Pancreas (tissue), 10 donors: ENCODE measurements at regions not wholly inside any gene's neighbourhood (a gene's known extent, or its start where the extent isn't known, plus 50 kb on each side); places are given as distances from the start of the nearest gene placed in this dataset.

Experiments used
- ATAC-seq, 4 donors: fragments of 200-7000 bp; cut with Tn5 transposase; one replicate each; pipeline versions ENCODE4 v1.8.0 to v1.9.1; 2020; ENCODE audit warnings: mild to moderate bottlenecking in 4 of 4, moderate library complexity in 4 of 4
- DNase-seq, 6 donors: peaks; one replicate each; pipeline ENCODE4 v3.0.0-alpha.2; 2020
- FAIRE-seq: peaks from 2 replicates; lab custom pipeline; 2012; peaks lifted over from hg19 to GRCh38; lab: Jason Lieb, UNC
- H3K27ac ChIP-seq, 4 donors: fragments of 200-600 bp; sonication (generic); 1 replicate in 3 of 4; 2 replicates in 1 of 4; pipeline versions ENCODE4 v1.5.0 to v1.8.0; 2020
- H3K27me3 ChIP-seq, 4 donors: fragments of 200-600 bp; one replicate each; pipeline ENCODE4 v1.8.0; 2021
- H3K36me3 ChIP-seq, 3 donors: fragments of 200-600 bp; sonication (generic) in 1 of 3; one replicate each; pipeline versions ENCODE4 v1.5.0 to v1.8.0; 2020 to 2021
- H3K4me1 ChIP-seq, 3 donors: fragments of 200-600 bp; one replicate each; pipeline ENCODE4 v1.8.0; 2021
- H3K4me3 ChIP-seq, 4 donors: fragments of 200-600 bp; sonication (generic) in 2 of 4; one replicate each; pipeline versions ENCODE4 v1.5.0 to v1.8.0; 2020 to 2021
- H3K9me3 ChIP-seq, 4 donors: fragments of 200-600 bp; one replicate each; pipeline ENCODE4 v1.8.0; 2021
- CTCF ChIP-seq, 4 donors: fragments of 200-600 bp; sonication (generic) in 3 of 4; IDR thresholded peaks; one replicate each; pipeline versions ENCODE4 v1.5.0 to v1.8.0; 2021; ENCODE audit warnings: antibody characterized with exemption in 4 of 4
- WGBS, 2 donors: extraction: QIAGEN DNeasy Blood & Tissue Kit; methylation state at CpG; one replicate each; pipeline ENCODE4 v1.1.7; 2013; 5-methylcytosine and 5-hydroxymethylcytosine counted together
- intact Hi-C, 3 donors: fragments of 100-400 bp; cut with DNase I; formaldehyde crosslinking; loops; one replicate each; pipeline versions ENCODE4 v1.11.1 to v1.14.2; 2022
- donor health status: healthy with polysubstance abuse.
- donor health status: DM: no; HTN: no; CAD: no; lungs with moderate emphysema.
- donor health status: DM: no; HTN: no; CAD: no.
- donor health status: control.
- donor health status: control.
- donor health status: Bipolar disorder and iron deficiency.
- donor health status: DM: yes; HTN: yes; CAD: no.
- donor health status: DM: no; HTN: no; CAD: no.
- donor health status: DM: no; HTN: no; CAD: no.
- donor health status: DM: yes; HTN: yes; CAD: no.

GRCh38 chrX:14357314-14357713 is 172.0 kb upstream of the GLRA2 start:
- H3K4me3 ChIP-seq: no peak overlapping the region
- no peak overlapping the region for H3K27ac ChIP-seq
- ATAC-seq (no peak), FAIRE-seq (no peak), DNase-seq (no peak)
- no peaks in the 10 kb centered on the region for H3K27me3 ChIP-seq
- TF ChIP-seq CTCF (IDR thresholded peaks at IDR 0.05): no peak
- intact Hi-C loops: no loop called here
- no peaks in the 10 kb centered on the region for H3K36me3 ChIP-seq
- H3K9me3 ChIP-seq: no peaks in the 10 kb centered on the region
- H3K4me1 ChIP-seq: no peaks in the 10 kb centered on the region

GRCh38 chrX:14356401-14356800 is 172.9 kb upstream of the GLRA2 start:
- intact Hi-C loops: no loop called here
- DNase-seq (no peak), ATAC-seq (no peak), FAIRE-seq (no peak)
- H3K27ac ChIP-seq: no peak overlapping the region
- H3K9me3 ChIP-seq: no peaks in the 10 kb centered on the region
- no peaks in the 10 kb centered on the region for H3K4me1 ChIP-seq
- WGBS, 2 donors: 76 to 79% methylated on average over 1 of the region's 1 CpG
- H3K4me3 ChIP-seq: no peak overlapping the region
- TF ChIP-seq CTCF (IDR thresholded peaks at IDR 0.05): no peak
- no peaks in the 10 kb centered on the region for H3K27me3 ChIP-seq
- H3K36me3 ChIP-seq: no peaks in the 10 kb centered on the region

- FAIRE-seq: no peak
- Histone ChIP-seq H3K27me3 (no peaks in the 10 kb centered on the region), H3K4me3 (no peak overlapping the region), H3K36me3 (no peaks in the 10 kb centered on the region), H3K9me3 (no peaks in the 10 kb centered on the region), H3K27ac (no peak overlapping the region), H3K4me1 (no peaks in the 10 kb centered on the region)
- no peak for ATAC-seq
- intact Hi-C loops: no loop called here
- DNase-seq: no peak
- no peak for TF ChIP-seq CTCF (IDR thresholded peaks at IDR 0.05)
Measured at GRCh38 chrX:14355556-14355955, 173.8 kb upstream of the GLRA2 start.

DNA sequence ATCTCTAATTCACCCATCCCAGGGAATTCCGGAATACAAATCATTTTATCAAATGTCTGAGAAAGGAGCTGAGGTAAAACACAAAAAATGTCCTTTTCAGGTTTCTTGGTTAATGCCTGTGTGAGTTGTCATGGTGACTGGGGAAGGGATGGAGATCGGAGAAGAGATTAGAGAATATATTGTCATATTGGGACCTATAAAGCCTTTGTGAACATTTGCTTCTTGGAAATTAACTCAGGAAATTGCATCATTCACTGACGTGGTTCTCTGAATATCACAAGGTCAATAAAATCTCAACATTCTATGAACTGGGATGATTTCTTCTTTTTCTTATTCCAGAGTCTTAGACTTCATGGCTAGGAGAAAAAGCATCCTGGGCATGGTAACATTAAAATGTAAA is 174.8 kb upstream of the GLRA2 start:
- no peak for TF ChIP-seq CTCF (IDR thresholded peaks at IDR 0.05)
- H3K27ac ChIP-seq: no peak overlapping the region
- H3K4me3 ChIP-seq: no peak overlapping the region
- 50 to 56% methylated on average over 3 of the region's 3 CpGs for WGBS, 2 donors
- no peaks in the 10 kb centered on the region for H3K9me3 ChIP-seq
- no peak for FAIRE-seq
- no peaks in the 10 kb centered on the region for H3K36me3 ChIP-seq
- H3K27me3 ChIP-seq: no peaks in the 10 kb centered on the region
- intact Hi-C loops: no loop called here
- no peak for ATAC-seq
- no peaks in the 10 kb centered on the region for H3K4me1 ChIP-seq
- no peak for DNase-seq

DNA sequence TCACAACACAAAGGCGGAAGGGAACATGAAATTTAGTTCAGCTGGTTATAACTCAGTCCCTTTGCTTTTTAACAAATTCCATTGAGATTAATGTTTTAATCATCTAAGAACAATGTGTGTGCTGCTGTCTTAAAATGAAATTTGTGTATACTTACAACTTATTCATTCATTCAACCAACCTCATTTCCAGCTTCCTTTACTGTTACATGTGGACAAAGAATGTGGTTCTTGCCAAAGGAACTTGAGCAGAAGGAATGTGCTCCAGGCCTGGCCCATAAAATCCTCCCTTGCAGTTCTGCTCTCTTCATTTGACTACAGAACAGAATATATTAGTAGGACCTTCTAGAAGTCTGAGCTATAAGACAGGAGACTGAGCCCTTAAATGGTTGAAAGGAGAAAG is 176.8 kb upstream of the GLRA2 start:
- FAIRE-seq (no peak), DNase-seq (no peak), ATAC-seq (no peak)
- WGBS, 2 donors: 79 to 84% methylated on average over 1 of the region's 1 CpG
- H3K27ac ChIP-seq: no peak overlapping the region
- H3K9me3 ChIP-seq: no peaks in the 10 kb centered on the region
- no peaks in the 10 kb centered on the region for H3K4me1 ChIP-seq
- TF ChIP-seq CTCF (IDR thresholded peaks at IDR 0.05): no peak
- H3K36me3 ChIP-seq: no peaks in the 10 kb centered on the region
- no peak overlapping the region for H3K4me3 ChIP-seq
- peaks cover 0 to 4% (median 0%) of the 10 kb centered on the region in 4 donors for H3K27me3 ChIP-seq
- intact Hi-C loops: no loop called here
